ENCODE measurements at regions not wholly inside any gene's neighbourhood (a gene's known extent, or its start where the extent isn't known, plus 50 kb on each side); places are given as distances from the start of the nearest gene placed in this dataset.

GRCh38 chr5:147160902-147161700, 73.7 kb upstream of the STK32A start:
- ATAC-seq, result no peak
- no peak for TF ChIP-seq ZC3H10 (CRISPR knock-in tag; IDR thresholded peaks at IDR 0.05)
- TF ChIP-seq SNAI2 (CRISPR knock-in tag; IDR thresholded peaks at IDR 0.05), result no peak
- no peak for TF ChIP-seq ARNTL (CRISPR knock-in tag; IDR thresholded peaks at IDR 0.05; ENCODE audit: borderline replicate concordance, low read depth)
- no peak for TF ChIP-seq ESRRG (CRISPR knock-in tag; IDR thresholded peaks at IDR 0.05)
- TF ChIP-seq CSRNP3 (CRISPR knock-in tag; IDR thresholded peaks at IDR 0.05), result no peak
- TF ChIP-seq OSR1 (CRISPR knock-in tag; IDR thresholded peaks at IDR 0.05), result no peak
- TF ChIP-seq PPARA (CRISPR knock-in tag; IDR thresholded peaks at IDR 0.05; ENCODE audit: borderline replicate concordance), result no peak
- TF ChIP-seq POU6F1 (CRISPR knock-in tag; IDR thresholded peaks at IDR 0.05; ENCODE audit: borderline replicate concordance, low read depth), result no peak
- no peak for TF ChIP-seq TSHZ2 (CRISPR knock-in tag; IDR thresholded peaks at IDR 0.05)
- TF ChIP-seq ZFP30 (CRISPR knock-in tag; IDR thresholded peaks at IDR 0.05), result no peak
- no peak for TF ChIP-seq ISL1 (CRISPR knock-in tag; IDR thresholded peaks at IDR 0.05)
- TF ChIP-seq GLIS3 (CRISPR knock-in tag; IDR thresholded peaks at IDR 0.05), result no peak
- no peak for TF ChIP-seq TOX (CRISPR knock-in tag; IDR thresholded peaks at IDR 0.05; ENCODE audit: borderline replicate concordance)
- TF ChIP-seq ZNF565 (CRISPR knock-in tag; conservative IDR thresholded peaks at IDR 0.05; ENCODE audit: low read depth), result no peak

GRCh38 chr5:147162740-147163139, 72.1 kb upstream of the STK32A start:
- TF ChIP-seq BACH2 (CRISPR knock-in tag; IDR thresholded peaks at IDR 0.05; ENCODE audit: borderline replicate concordance), result no peak
- no peak for ATAC-seq

GRCh38 chr5:147167529-147167928, 67.3 kb upstream of the STK32A start:
- TF ChIP-seq PATZ1 (CRISPR knock-in tag; IDR thresholded peaks at IDR 0.05; ENCODE audit: borderline replicate concordance) (no peak), CSDC2 (CRISPR knock-in tag; IDR thresholded peaks at IDR 0.05) (no peak), ESRRG (CRISPR knock-in tag; IDR thresholded peaks at IDR 0.05) (no peak), RARB (CRISPR knock-in tag; IDR thresholded peaks at IDR 0.05) (no peak), OSR1 (CRISPR knock-in tag; IDR thresholded peaks at IDR 0.05) (no peak), SNAI2 (CRISPR knock-in tag; IDR thresholded peaks at IDR 0.05) (no peak), CREB5 (CRISPR knock-in tag; IDR thresholded peaks at IDR 0.05; ENCODE audit: low read depth) (no peak), TCF4 (CRISPR knock-in tag; IDR thresholded peaks at IDR 0.05; ENCODE audit: borderline replicate concordance) (no peak), TOX (CRISPR knock-in tag; IDR thresholded peaks at IDR 0.05; ENCODE audit: borderline replicate concordance) (no peak), PPARA (CRISPR knock-in tag; IDR thresholded peaks at IDR 0.05; ENCODE audit: borderline replicate concordance) (no peak), CSRNP3 (CRISPR knock-in tag; IDR thresholded peaks at IDR 0.05) (no peak), ZNF565 (CRISPR knock-in tag; conservative IDR thresholded peaks at IDR 0.05; ENCODE audit: low read depth) (no peak), ZFP30 (CRISPR knock-in tag; IDR thresholded peaks at IDR 0.05) (no peak), BACH2 (CRISPR knock-in tag; IDR thresholded peaks at IDR 0.05; ENCODE audit: borderline replicate concordance) (no peak), ARNTL (CRISPR knock-in tag; IDR thresholded peaks at IDR 0.05; ENCODE audit: borderline replicate concordance, low read depth) (no peak), ZFP3 (CRISPR knock-in tag; IDR thresholded peaks at IDR 0.05) (no peak), ZC3H10 (CRISPR knock-in tag; IDR thresholded peaks at IDR 0.05) (no peak), TSHZ2 (CRISPR knock-in tag; IDR thresholded peaks at IDR 0.05) (no peak)
- ATAC-seq, result no peak

Measured in SK-N-SH treated with all-trans-retinoic acid at 6 μM for 48 hours (cell line).